Hepatocyte (in vitro differentiated cells): ENCODE measurements at regions not wholly inside any gene's neighbourhood (a gene's known extent, or its start where the extent isn't known, plus 50 kb on each side); places are given as distances from the start of the nearest gene placed in this dataset.

Experiments
- DNase-seq: peaks from one replicate; pipeline ENCODE4 v3.0.0-alpha.2; 2016; ENCODE audit warnings: low spot score
- H2AFZ ChIP-seq: fragments of 200-600 bp; sonication (generic); 2 replicates; pipeline ENCODE4 v1.6.0; 2016; ENCODE audit warnings: antibody characterized with exemption, mild to moderate bottlenecking
- H3K27ac ChIP-seq: fragments of 200-600 bp; sonication (generic); 2 replicates; pipeline ENCODE4 v1.5.1; 2016; ENCODE audit warnings: mild to moderate bottlenecking
- H3K27me3 ChIP-seq: fragments of 200-600 bp; sonication (generic); 2 replicates; pipeline ENCODE4 v1.6.1; 2016
- H3K36me3 ChIP-seq: fragments of 200-600 bp; sonication (generic); replicated peaks from 2 replicates; pipeline ENCODE4 v1.5.1; 2016; ENCODE audit warnings: low read depth; ENCODE audit not compliant: insufficient read depth
- H3K4me1 ChIP-seq: fragments of 200-600 bp; sonication (generic); 2 replicates; pipeline ENCODE4 v1.5.1; 2016; ENCODE audit warnings: mild to moderate bottlenecking, moderate library complexity; ENCODE audit not compliant: insufficient read depth
- H3K4me2 ChIP-seq: fragments of 200-600 bp; sonication (generic); 2 replicates; pipeline ENCODE4 v1.6.0; 2016
- H3K4me3 ChIP-seq: fragments of 200-600 bp; sonication (generic); 2 replicates; pipeline ENCODE4 v1.5.1; 2016; ENCODE audit warnings: mild to moderate bottlenecking
- H3K79me2 ChIP-seq: fragments of 200-600 bp; sonication (generic); 2 replicates; pipeline ENCODE4 v1.6.0; 2017; ENCODE audit warnings: mild to moderate bottlenecking
- H3K9me2 ChIP-seq: fragments of 200-600 bp; sonication (generic); replicated peaks from 2 replicates; pipeline ENCODE4 v1.6.0; 2017; ENCODE audit warnings: mild to moderate bottlenecking; ENCODE audit not compliant: insufficient read depth
- H3K9me3 ChIP-seq: fragments of 200-600 bp; sonication (generic); 2 replicates; pipeline ENCODE4 v1.5.1; 2016; ENCODE audit warnings: low read depth, mild to moderate bottlenecking
- H4K20me1 ChIP-seq: fragments of 200-600 bp; sonication (generic); 2 replicates; pipeline ENCODE4 v1.6.0; 2016; ENCODE audit warnings: mild to moderate bottlenecking; ENCODE audit not compliant: insufficient read depth, poor library complexity, severe bottlenecking
- EZH2 ChIP-seq: fragments of 200-600 bp; sonication (generic); IDR thresholded peaks from 2 replicates; pipeline ENCODE4 v1.6.1; 2016; ENCODE audit warnings: antibody characterized with exemption, mild to moderate bottlenecking, borderline replicate concordance
- EZH2phosphoT487 ChIP-seq: fragments of 200-600 bp; sonication (generic); IDR thresholded peaks from one replicate; pipeline ENCODE4 v1.6.1; 2018; ENCODE audit warnings: antibody characterized with exemption, mild to moderate bottlenecking, low read depth, moderate library complexity; ENCODE audit not compliant: unreplicated experiment, severe bottlenecking
- WGBS: methylation state at CpG from one replicate; pipeline ENCODE4 v1.1.6; 2016; ENCODE audit warnings: low lambda C conversion rate; ENCODE audit errors: missing lambda C conversion rate; 5-methylcytosine and 5-hydroxymethylcytosine counted together
- TF ChIP-seq, protein P1 (sequence below): fragments of 200-600 bp; sonication (generic); IDR thresholded peaks from 2 replicates; pipeline ENCODE4 v1.5.1; 2016; ENCODE audit warnings: antibody characterized with exemption, mild to moderate bottlenecking; ENCODE audit not compliant: poor library complexity

DNA sequence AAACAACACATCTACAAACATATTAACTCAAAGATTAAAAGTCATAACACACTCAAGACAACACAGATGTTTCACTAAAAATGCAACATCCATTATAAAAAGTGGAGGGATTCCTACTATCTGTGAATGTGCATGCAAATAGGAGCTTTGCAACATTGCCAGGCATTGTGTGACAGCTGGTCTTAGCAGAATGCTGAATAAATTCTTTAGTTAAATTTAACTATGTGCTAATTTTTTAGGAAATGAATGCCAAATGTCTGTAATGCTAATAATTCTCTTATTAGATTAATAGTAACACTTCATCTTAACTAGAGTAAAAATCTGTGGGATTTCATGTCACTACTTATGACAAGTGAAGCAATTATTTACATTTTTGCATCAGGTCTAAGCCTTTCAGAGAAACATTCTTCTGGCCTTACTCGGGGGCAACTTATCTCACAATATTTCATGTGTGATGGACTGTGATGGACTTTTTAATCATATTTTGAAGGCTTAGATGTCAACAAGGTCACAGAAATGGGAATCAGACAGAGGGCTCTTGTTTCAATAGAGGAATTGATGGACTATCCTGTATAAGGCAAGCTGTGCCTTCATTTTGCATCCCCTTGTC is 524.6 kb upstream of the KCND2 start:
- H3K79me2 ChIP-seq: no peaks in the 10 kb centered on the region
- H3K4me2 ChIP-seq: no peak overlapping the region
- no peaks in the 10 kb centered on the region for H3K36me3 ChIP-seq
- H3K27me3 ChIP-seq: no peaks in the 10 kb centered on the region
- no peak overlapping the region for H3K27ac ChIP-seq
- TF ChIP-seq EZH2phosphoT487 (no peak), EZH2 (no peak)
- TF ChIP-seq, protein P1, sequence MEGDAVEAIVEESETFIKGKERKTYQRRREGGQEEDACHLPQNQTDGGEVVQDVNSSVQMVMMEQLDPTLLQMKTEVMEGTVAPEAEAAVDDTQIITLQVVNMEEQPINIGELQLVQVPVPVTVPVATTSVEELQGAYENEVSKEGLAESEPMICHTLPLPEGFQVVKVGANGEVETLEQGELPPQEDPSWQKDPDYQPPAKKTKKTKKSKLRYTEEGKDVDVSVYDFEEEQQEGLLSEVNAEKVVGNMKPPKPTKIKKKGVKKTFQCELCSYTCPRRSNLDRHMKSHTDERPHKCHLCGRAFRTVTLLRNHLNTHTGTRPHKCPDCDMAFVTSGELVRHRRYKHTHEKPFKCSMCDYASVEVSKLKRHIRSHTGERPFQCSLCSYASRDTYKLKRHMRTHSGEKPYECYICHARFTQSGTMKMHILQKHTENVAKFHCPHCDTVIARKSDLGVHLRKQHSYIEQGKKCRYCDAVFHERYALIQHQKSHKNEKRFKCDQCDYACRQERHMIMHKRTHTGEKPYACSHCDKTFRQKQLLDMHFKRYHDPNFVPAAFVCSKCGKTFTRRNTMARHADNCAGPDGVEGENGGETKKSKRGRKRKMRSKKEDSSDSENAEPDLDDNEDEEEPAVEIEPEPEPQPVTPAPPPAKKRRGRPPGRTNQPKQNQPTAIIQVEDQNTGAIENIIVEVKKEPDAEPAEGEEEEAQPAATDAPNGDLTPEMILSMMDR: no peak
- H3K4me1 ChIP-seq: no peaks in the 10 kb centered on the region
- H2AFZ ChIP-seq: no peak overlapping the region
- DNase-seq: no peak
- WGBS: 43% methylated on average over 1 of the region's 1 CpG
- no peaks in the 10 kb centered on the region for H3K9me3 ChIP-seq
- H3K9me2 ChIP-seq: no peaks in the 10 kb centered on the region
- no peak overlapping the region for H3K4me3 ChIP-seq
- no peaks in the 10 kb centered on the region for H4K20me1 ChIP-seq

DNA sequence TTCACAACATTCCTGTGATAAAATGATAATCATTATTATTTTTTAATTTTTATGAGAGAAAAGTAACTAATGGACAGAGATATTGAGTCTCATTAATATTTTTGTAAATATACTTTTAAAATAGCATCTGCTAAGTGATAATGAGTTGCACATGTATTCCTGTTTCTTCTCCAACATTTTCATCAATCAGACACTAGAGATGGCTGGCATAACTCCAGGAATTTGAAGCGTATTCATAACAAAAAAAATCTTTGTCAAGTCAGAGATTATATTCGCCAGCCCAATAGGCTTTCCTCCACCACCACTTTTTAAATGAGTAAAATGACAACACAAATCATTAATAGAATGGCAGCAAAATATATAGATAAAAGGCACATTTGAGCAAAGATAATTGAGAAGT is 524.0 kb upstream of the KCND2 start:
- Histone ChIP-seq H3K27ac (no peak overlapping the region), H3K27me3 (no peaks in the 10 kb centered on the region), H3K4me1 (no peaks in the 10 kb centered on the region), H3K4me2 (no peak overlapping the region), H3K36me3 (no peaks in the 10 kb centered on the region), H3K4me3 (no peak overlapping the region), H3K79me2 (no peaks in the 10 kb centered on the region), H2AFZ (no peak overlapping the region), H3K9me3 (no peaks in the 10 kb centered on the region), H3K9me2 (no peaks in the 10 kb centered on the region), H4K20me1 (no peaks in the 10 kb centered on the region)
- no peak for DNase-seq
- TF ChIP-seq EZH2 (no peak), EZH2phosphoT487 (no peak)
- TF ChIP-seq, protein P1: no peak
- 77% methylated on average over 2 of the region's 2 CpGs for WGBS

DNA sequence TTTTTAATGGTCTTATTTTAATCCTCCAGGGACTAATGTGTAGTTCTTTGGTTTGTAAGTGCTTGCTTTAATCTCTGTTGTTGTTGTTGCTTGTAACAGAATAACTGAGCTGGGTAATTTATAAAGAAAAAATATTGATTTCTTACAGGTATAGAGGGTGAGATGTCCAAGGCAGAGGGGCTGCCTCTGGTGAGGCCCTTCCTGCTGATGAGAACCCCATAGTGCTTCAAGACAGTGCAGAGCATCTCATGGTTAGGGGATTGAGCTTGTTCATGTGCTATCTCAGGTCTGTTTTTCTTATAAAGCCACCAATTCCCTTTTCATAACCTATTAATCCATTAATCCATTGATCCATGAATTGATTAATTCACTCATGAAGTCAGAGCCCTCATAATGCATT is 516.3 kb upstream of the KCND2 start:
- TF ChIP-seq EZH2 (no peak), EZH2phosphoT487 (no peak)
- TF ChIP-seq, protein P1: no peak
- Histone ChIP-seq H3K79me2 (no peaks in the 10 kb centered on the region), H3K27ac (no peak overlapping the region), H4K20me1 (no peaks in the 10 kb centered on the region), H3K4me1 (no peaks in the 10 kb centered on the region), H3K9me3 (no peaks in the 10 kb centered on the region), H3K9me2 (no peaks in the 10 kb centered on the region), H3K4me3 (no peak overlapping the region), H3K27me3 (no peaks in the 10 kb centered on the region), H3K4me2 (no peak overlapping the region), H3K36me3 (no peaks in the 10 kb centered on the region), H2AFZ (no peak overlapping the region)
- no peak for DNase-seq

DNA sequence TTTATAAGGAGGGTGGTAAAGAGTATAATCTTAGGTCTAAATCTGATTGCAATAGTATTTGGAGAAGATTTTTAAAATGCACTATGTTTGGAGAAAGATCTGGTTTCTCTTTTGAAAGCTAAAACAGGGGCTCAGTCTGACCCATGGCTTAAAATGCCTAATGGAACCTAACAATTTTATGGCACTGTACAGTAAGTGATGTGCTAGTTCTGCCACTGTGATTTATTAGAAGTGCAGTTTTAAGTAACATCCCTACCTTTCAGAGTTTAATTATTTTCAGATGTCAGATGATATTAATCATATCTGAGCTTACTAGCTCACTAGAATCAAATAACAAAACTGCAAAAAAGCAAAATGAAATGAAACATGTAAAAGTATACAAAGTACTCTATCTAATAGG is 514.7 kb upstream of the KCND2 start:
- Histone ChIP-seq H2AFZ (no peak overlapping the region), H3K4me2 (no peak overlapping the region), H3K4me1 (no peaks in the 10 kb centered on the region), H3K9me3 (no peaks in the 10 kb centered on the region), H3K27ac (no peak overlapping the region), H3K4me3 (no peak overlapping the region), H3K79me2 (no peaks in the 10 kb centered on the region), H4K20me1 (no peaks in the 10 kb centered on the region), H3K9me2 (no peaks in the 10 kb centered on the region), H3K36me3 (no peaks in the 10 kb centered on the region), H3K27me3 (no peaks in the 10 kb centered on the region)
- DNase-seq: no peak
- no peak for TF ChIP-seq EZH2
